Uterus (tissue), 3 donors: ENCODE measurements at regions not wholly inside any gene's neighbourhood (a gene's known extent, or its start where the extent isn't known, plus 50 kb on each side); places are given as distances from the start of the nearest gene placed in this dataset.

Source experiments
- DNase-seq, 2 donors: peaks; one replicate each; pipeline ENCODE4 v3.0.0-alpha.2; 2019 to 2020
- H3K27ac ChIP-seq, 2 donors: fragments of 200-600 bp; sonication (generic); 1 replicate in 1 of 2; 2 replicates in 1 of 2; pipeline ENCODE4 v1.5.1; 2016 to 2018
- H3K27me3 ChIP-seq, 2 donors: fragments of 200-600 bp; sonication (generic); one replicate each; pipeline ENCODE4 v1.5.1; 2018 to 2019; ENCODE audit warnings: control low read depth in 1 of 2
- H3K36me3 ChIP-seq, 2 donors: fragments of 200-600 bp; sonication (generic); one replicate each; pipeline ENCODE4 v1.5.1; 2019; ENCODE audit warnings: control low read depth in 1 of 2
- H3K4me1 ChIP-seq, 2 donors: fragments of 200-600 bp; sonication (generic); one replicate each; pipeline ENCODE4 v1.5.1; 2018 to 2019; ENCODE audit warnings: control low read depth in 1 of 2
- H3K4me3 ChIP-seq, 2 donors: fragments of 200-600 bp; sonication (generic); 1 replicate in 1 of 2; 2 replicates in 1 of 2; pipeline ENCODE4 v1.5.1; 2018 to 2019; ENCODE audit warnings: mild to moderate bottlenecking in 1 of 2
- H3K9me3 ChIP-seq, 2 donors: fragments of 200-600 bp; sonication (generic); one replicate each; pipeline ENCODE4 v1.5.1; 2019; ENCODE audit warnings: control low read depth in 1 of 2
- CTCF ChIP-seq, 4 experiments: fragments of 200-600 bp in 2 of 4; fragments of 450-650 bp in 2 of 4; sonication (generic) in 2 of 4; IDR thresholded peaks; one replicate each; pipeline ENCODE4 v1.5.1; 2016 to 2019; ENCODE audit warnings: antibody characterized with exemption in 4 of 4, mild to moderate bottlenecking in 2 of 4, moderate library complexity in 1 of 4
- POLR2A ChIP-seq, 2 donors: fragments of 450-650 bp; IDR thresholded peaks; one replicate each; pipeline ENCODE4 v1.6.1; 2016; ENCODE audit warnings: antibody characterized with exemption in 2 of 2, mild to moderate bottlenecking in 1 of 2, moderate library complexity in 1 of 2
- intact Hi-C: fragments of 100-400 bp; cut with DNase I; formaldehyde crosslinking; loops from one replicate; pipeline ENCODE4 v1.15.1; 2023; ENCODE audit warnings: low total_unique reads
- donor health status: DM: yes; HTN: yes; CAD: no.

- TF ChIP-seq POLR2A (IDR thresholded peaks at IDR 0.05) (no peak), CTCF (IDR thresholded peaks at IDR 0.05) (no peak)
- DNase-seq, result no peak
- H3K4me1 ChIP-seq, result peaks cover 0 to 4% of the 10 kb centered on the region in 2 donors
- H3K27me3 ChIP-seq, result no peaks in the 10 kb centered on the region
- intact Hi-C loops, result no loop called here
- no peak overlapping the region for H3K4me3 ChIP-seq
- H3K36me3 ChIP-seq, result no peaks in the 10 kb centered on the region
- no peak overlapping the region for H3K27ac ChIP-seq
- H3K9me3 ChIP-seq, result no peaks in the 10 kb centered on the region
These were observed 124.7 kb upstream of the THBS1 start for GRCh38 chr15:39456159-39456558.

- intact Hi-C loops, result no loop called here
These were observed 124.1 kb upstream of the THBS1 start for GRCh38 chr15:39456582-39457330.

GRCh38 chr15:39458131-39458530 is 122.7 kb upstream of the THBS1 start:
- no peak overlapping the region for H3K4me3 ChIP-seq
- TF ChIP-seq CTCF (IDR thresholded peaks at IDR 0.05) (no peak), POLR2A (IDR thresholded peaks at IDR 0.05) (no peak)
- H3K27me3 ChIP-seq, result no peaks in the 10 kb centered on the region
- intact Hi-C loops, result no loop called here
- no peak overlapping the region for H3K27ac ChIP-seq
- no peak for DNase-seq
- H3K36me3 ChIP-seq, result no peaks in the 10 kb centered on the region
- H3K4me1 ChIP-seq, result no peaks in the 10 kb centered on the region
- H3K9me3 ChIP-seq, result no peaks in the 10 kb centered on the region

More at GRCh38 chr15:39456582-39457330, 124.1 kb upstream of the THBS1 start:
- TF ChIP-seq CTCF (IDR thresholded peaks at IDR 0.05), result no peak
- Histone ChIP-seq H3K9me3 (no peaks in the 10 kb centered on the region), H3K27ac (no peak overlapping the region), H3K27me3 (no peaks in the 10 kb centered on the region), H3K4me1 (no peaks in the 10 kb centered on the region), H3K4me3 (no peak overlapping the region), H3K36me3 (no peaks in the 10 kb centered on the region)
- no peak for DNase-seq

GRCh38 chr15:39459548-39459947 is 121.3 kb upstream of the THBS1 start:
- no peak overlapping the region for H3K4me3 ChIP-seq
- H3K9me3 ChIP-seq, result no peaks in the 10 kb centered on the region
- intact Hi-C loops, result no loop called here
- no peak for DNase-seq
- TF ChIP-seq CTCF (IDR thresholded peaks at IDR 0.05), result no peak
- H3K27me3 ChIP-seq, result no peaks in the 10 kb centered on the region
- H3K36me3 ChIP-seq, result no peaks in the 10 kb centered on the region
- no peak overlapping the region for H3K27ac ChIP-seq
- no peaks in the 10 kb centered on the region for H3K4me1 ChIP-seq

GRCh38 chr15:39460748-39461147 is 120.1 kb upstream of the THBS1 start:
- no peaks in the 10 kb centered on the region for H3K27me3 ChIP-seq
- no peaks in the 10 kb centered on the region for H3K36me3 ChIP-seq
- H3K4me1 ChIP-seq, result no peaks in the 10 kb centered on the region
- H3K27ac ChIP-seq, result no peak overlapping the region
- H3K9me3 ChIP-seq, result no peaks in the 10 kb centered on the region
- no peak for TF ChIP-seq CTCF (IDR thresholded peaks at IDR 0.05)
- intact Hi-C loops, result no loop called here
- DNase-seq, result no peak
- H3K4me3 ChIP-seq, result no peak overlapping the region
